H1 (cell line): ENCODE measurements at regions not wholly inside any gene's neighbourhood (a gene's known extent, or its start where the extent isn't known, plus 50 kb on each side); places are given as distances from the start of the nearest gene placed in this dataset.

Experiments used
- ASH2L ChIP-seq: fragments of 200-600, 300-600 bp; sonication (generic); IDR thresholded peaks from one replicate; pipeline ENCODE4 v1.7.1; 2017; ENCODE audit warnings: low read length
- BCL11A ChIP-seq, 2 experiments: IDR thresholded peaks; one replicate each; pipeline ENCODE4 v1.6.1; 2011; ENCODE audit warnings: low read depth in 2 of 2, low read length in 2 of 2, mild to moderate bottlenecking in 2 of 2
- CTBP2 ChIP-seq: IDR thresholded peaks from 2 replicates; pipeline ENCODE4 v1.7.0; 2011; ENCODE audit warnings: borderline replicate concordance, mild to moderate bottlenecking, moderate library complexity, mixed read lengths, low read length; ENCODE audit not compliant: insufficient read depth, insufficient read length
- NANOG ChIP-seq: IDR thresholded peaks from 2 replicates; pipeline ENCODE4 v1.6.1; 2011; ENCODE audit warnings: low read length, low read depth, mild to moderate bottlenecking, inconsistent platforms; ENCODE audit not compliant: insufficient read depth, poor library complexity, severe bottlenecking
- RAD21 ChIP-seq, 2 experiments: IDR thresholded peaks in 1 of 2; conservative IDR thresholded peaks in 1 of 2; 2 replicates each; pipeline ENCODE4 v1.6.1; 2011; ENCODE audit warnings: low read depth in 2 of 2, low read length in 2 of 2, improper control_type of control experiment in 1 of 2, inconsistent platforms in 1 of 2, mild to moderate bottlenecking in 1 of 2, moderate library complexity in 1 of 2
- SP1 ChIP-seq: IDR thresholded peaks from 2 replicates; pipeline ENCODE4 v1.6.1; 2011; ENCODE audit warnings: low read depth, low read length

DNA sequence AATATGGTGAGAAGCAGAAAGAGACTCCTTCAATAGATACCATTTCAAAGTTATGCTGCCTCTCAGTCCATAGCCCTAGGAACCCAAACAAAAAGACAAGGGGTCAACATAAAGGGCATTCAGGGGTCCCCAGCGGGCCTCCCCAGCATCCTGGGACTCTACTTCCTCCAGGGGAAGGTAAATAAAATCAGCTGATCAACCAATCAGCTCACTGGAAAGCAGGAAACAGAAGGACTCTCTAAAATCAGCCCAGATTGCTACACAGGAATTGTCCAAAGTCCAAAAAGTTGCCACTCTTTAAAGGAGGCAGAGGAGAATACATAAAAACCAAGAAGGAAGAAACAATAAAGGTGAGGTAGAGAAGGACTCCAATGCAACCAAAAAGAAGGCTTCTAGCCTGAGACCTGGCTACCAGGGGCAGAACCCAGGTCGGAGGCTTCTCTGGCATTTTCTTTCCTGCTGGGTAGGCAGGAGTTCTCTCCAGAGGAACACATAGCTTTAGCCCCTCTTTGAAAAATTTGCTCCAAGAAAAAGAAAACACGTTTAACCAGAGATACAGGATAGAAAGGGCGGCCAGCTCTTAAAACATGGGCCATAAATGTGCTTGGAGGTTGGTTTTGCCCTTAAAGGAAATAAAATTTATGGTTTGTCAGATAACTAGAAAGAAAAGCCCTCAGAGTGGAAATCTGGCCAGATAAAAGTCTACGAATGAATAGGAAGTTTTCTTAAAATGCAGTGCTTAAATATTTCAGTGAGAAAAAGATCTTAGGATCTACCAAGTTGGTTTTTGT, 404.6 kb downstream of the SOX9 start (continued):
- no peak for TF ChIP-seq NANOG
- TF ChIP-seq BCL11A (IDR thresholded peaks at IDR 0.05; ENCODE audit: low read depth in 2 of 2, low read length in 2 of 2): no peak
- TF ChIP-seq RAD21 (IDR thresholded peaks at IDR 0.05 in 1 of 2, conservative IDR thresholded peaks at IDR 0.05 in 1 of 2; ENCODE audit: low read depth in 2 of 2, low read length in 2 of 2): no peak
- no peak for TF ChIP-seq ASH2L
- TF ChIP-seq CTBP2: no peak
- no peak for TF ChIP-seq SP1
